ENCODE measurements at regions not wholly inside any gene's neighbourhood (a gene's known extent, or its start where the extent isn't known, plus 50 kb on each side); places are given as distances from the start of the nearest gene placed in this dataset.
"Not testable (repeated sequence)": the region's sequence is repeated elsewhere in the genome, so short reads cannot be mapped to it uniquely, and the experiment has no call there.

DNA sequence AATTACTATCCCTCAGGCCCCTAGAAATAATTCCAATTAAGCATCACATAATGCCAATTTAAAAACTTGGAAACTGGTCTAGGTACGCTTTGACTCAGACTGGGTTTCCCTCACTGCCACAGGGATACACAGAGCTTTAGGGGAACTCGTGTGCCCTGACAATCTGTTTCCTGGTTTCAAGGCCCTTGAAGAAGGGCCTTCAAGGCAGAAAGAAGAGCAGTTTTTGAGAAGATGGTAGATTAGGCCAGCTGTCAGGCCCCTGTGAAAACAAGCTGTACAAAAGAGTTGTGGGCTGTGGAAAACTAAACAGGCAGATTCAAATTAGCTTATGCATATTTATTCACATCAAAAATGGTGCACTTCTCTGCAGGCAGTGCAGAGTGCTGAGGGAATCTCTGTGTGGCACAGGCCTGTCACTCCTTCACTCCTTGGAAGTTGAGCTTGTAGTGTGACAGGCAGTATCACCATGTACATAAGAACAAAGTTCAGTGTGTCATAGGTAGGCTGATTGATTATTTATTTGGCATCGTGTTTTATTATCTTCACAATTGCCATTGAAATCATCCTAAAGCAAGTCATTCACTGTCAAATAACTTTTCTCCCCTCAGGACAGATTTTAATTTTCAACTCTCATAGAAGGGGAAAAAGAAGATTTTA lies 614.4 kb upstream of the GYPC start:
- TF ChIP-seq POLR2A (IDR thresholded peaks at IDR 0.05) (no peak), EP300 (IDR thresholded peaks at IDR 0.05) (no peak), POLR2AphosphoS5 (IDR thresholded peaks at IDR 0.05) (no peak)
- TF ChIP-seq, protein P1, sequence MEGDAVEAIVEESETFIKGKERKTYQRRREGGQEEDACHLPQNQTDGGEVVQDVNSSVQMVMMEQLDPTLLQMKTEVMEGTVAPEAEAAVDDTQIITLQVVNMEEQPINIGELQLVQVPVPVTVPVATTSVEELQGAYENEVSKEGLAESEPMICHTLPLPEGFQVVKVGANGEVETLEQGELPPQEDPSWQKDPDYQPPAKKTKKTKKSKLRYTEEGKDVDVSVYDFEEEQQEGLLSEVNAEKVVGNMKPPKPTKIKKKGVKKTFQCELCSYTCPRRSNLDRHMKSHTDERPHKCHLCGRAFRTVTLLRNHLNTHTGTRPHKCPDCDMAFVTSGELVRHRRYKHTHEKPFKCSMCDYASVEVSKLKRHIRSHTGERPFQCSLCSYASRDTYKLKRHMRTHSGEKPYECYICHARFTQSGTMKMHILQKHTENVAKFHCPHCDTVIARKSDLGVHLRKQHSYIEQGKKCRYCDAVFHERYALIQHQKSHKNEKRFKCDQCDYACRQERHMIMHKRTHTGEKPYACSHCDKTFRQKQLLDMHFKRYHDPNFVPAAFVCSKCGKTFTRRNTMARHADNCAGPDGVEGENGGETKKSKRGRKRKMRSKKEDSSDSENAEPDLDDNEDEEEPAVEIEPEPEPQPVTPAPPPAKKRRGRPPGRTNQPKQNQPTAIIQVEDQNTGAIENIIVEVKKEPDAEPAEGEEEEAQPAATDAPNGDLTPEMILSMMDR (IDR thresholded peaks at IDR 0.05), result no peak
- ATAC-seq, result no peak
- Histone ChIP-seq H3K27ac (no peak overlapping the region), H3K36me3 (no peaks in the 10 kb centered on the region), H3K4me1 (no peaks in the 10 kb centered on the region), H3K4me3 (no peak overlapping the region), H3K9me3 (no peaks in the 10 kb centered on the region), H3K27me3 (no peaks in the 10 kb centered on the region)
- 71 to 87% methylated on average over 3 of the region's 3 CpGs for WGBS, 2 donors (ENCODE audit: low coverage in 1 of 2)

DNA sequence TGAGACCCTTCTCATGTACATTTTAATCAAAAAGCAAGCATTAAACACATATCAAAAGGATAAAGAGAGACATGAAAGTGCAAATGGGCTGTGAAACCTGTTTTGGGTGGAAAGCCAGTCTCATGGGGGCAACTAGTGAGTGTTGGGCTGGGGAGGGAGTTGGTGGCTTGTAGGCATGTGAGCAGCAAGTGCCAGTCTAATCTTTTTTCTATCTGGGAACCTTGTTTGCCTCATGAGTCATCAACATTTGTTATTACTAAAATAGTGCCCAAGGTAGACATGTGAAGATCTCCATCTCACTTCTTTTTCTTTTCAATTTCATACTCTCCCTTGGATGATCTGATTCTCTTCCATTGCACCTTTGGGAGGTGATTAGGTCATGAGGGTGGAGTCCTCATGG lies 613.9 kb upstream of the GYPC start:
- H3K27me3 ChIP-seq, result no peaks in the 10 kb centered on the region
- H3K36me3 ChIP-seq, result no peaks in the 10 kb centered on the region
- H3K27ac ChIP-seq, result no peak overlapping the region
- H3K4me3 ChIP-seq, result no peak overlapping the region
- TF ChIP-seq, protein P1 (IDR thresholded peaks at IDR 0.05), result no peak
- no peak for TF ChIP-seq POLR2AphosphoS5 (IDR thresholded peaks at IDR 0.05)
- no peak for ATAC-seq
- no peaks in the 10 kb centered on the region for H3K9me3 ChIP-seq
- no peaks in the 10 kb centered on the region for H3K4me1 ChIP-seq

DNA sequence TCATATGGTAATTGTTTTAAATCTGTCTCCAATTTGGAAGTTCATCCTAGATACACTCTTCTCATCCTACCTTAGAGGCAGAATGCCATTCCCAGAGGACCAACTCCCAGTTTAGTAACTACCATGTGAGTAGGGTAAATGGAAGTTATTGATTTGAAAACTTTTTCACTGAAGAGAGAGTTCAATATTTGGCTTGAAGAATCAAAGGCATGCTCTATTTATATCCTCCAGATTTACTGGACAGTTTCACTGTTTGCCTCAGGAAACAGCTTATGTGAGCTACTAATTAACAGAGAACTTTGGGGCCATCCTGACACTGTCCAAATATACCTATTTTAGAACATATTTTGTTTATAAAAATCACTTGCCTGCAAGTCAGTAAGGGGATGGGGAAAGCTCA lies 607.2 kb upstream of the GYPC start:
- H3K9me3 ChIP-seq, result peaks cover 0 to 15% (median 0%) of the 10 kb centered on the region in 3 donors
- no peaks in the 10 kb centered on the region for H3K36me3 ChIP-seq
- ATAC-seq, result no peak
- H3K27ac ChIP-seq, result no peak overlapping the region
- H3K27me3 ChIP-seq, result no peaks in the 10 kb centered on the region
- no peak overlapping the region for H3K4me3 ChIP-seq
- no peaks in the 10 kb centered on the region for H3K4me1 ChIP-seq
- TF ChIP-seq POLR2AphosphoS5 (IDR thresholded peaks at IDR 0.05) (no peak), EP300 (IDR thresholded peaks at IDR 0.05) (no peak)
- TF ChIP-seq, protein P1 (IDR thresholded peaks at IDR 0.05), result no peak

DNA sequence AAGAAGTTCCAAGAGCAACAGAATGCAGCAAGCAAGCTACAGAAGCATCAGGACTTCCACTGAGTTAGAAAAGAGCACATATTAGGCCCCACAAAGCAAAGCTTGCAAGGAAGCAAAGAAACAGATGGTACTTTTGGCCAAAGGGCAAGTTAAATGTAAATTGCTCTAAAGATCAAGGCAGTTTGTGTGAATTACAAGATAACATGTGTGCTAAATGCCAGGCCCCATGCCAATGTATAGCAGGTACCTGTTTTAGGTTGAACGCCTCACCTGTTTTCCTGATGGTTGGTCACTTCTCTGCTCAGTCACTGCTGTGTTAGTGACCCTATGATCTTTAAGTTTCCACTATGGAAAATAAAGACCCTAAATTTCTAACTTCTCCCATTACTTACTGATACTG lies 606.5 kb upstream of the GYPC start:
- no peak overlapping the region for H3K4me3 ChIP-seq
- 80 to 90% methylated on average over 1 of the region's 1 CpG for WGBS, 2 donors (ENCODE audit: low coverage in 1 of 2)
- no peak overlapping the region for H3K27ac ChIP-seq
- H3K9me3 ChIP-seq, result peaks cover 0 to 22% (median 0%) of the 10 kb centered on the region in 3 donors
- H3K4me1 ChIP-seq, result no peaks in the 10 kb centered on the region
- no peak for ATAC-seq
- H3K36me3 ChIP-seq, result no peaks in the 10 kb centered on the region
- H3K27me3 ChIP-seq, result no peaks in the 10 kb centered on the region
- TF ChIP-seq POLR2AphosphoS5 (IDR thresholded peaks at IDR 0.05) (no peak), EP300 (IDR thresholded peaks at IDR 0.05) (no peak), POLR2A (IDR thresholded peaks at IDR 0.05) (no peak)
- TF ChIP-seq, protein P1 (IDR thresholded peaks at IDR 0.05), result no peak

DNA sequence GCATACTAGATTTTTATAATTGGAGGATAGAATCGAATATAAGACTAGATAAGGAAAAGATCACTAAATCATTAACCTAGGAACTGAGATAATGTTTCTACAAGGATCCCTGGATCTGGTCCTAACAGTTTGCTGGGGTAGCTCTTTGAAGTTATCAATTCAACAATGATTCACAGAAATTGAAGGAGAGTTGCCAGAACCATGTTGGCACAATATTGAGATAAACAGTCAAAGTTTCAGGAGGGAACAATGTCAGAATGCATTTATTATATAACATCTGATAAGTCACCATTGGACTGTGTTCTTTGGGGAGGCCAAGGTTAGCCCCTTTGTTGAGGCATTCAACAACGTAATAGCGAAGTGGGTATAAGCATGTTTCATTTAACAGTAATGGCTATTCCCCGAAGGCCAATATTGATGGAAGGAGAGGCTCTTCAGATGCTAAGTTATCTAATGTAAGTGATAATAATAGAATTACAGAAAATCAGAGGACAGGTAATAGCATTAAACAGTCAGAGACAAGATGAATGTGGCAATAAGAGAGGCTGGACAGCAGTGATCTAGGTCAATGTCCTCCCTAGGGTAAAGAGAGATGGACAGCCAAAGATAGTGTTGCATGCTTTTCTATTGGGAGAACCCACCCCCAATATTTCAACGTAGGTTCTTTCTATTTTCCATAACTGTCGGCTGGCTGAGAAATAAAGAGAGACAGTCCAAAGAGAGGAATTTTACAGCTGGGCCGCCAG lies 604.8 kb upstream of the GYPC start:
- no peaks in the 10 kb centered on the region for H3K4me1 ChIP-seq
- 84 to 94% methylated on average over 5 to 7 of the region's 7 CpGs for WGBS, 2 donors (ENCODE audit: low coverage in 1 of 2)
- no peak overlapping the region for H3K4me3 ChIP-seq
- H3K36me3 ChIP-seq, result no peaks in the 10 kb centered on the region
- no peak for ATAC-seq
- no peak for TF ChIP-seq EP300 (IDR thresholded peaks at IDR 0.05)
- TF ChIP-seq, protein P1 (IDR thresholded peaks at IDR 0.05), result no peak
- TF ChIP-seq POLR2AphosphoS5 (IDR thresholded peaks at IDR 0.05), result no peak
- TF ChIP-seq POLR2A (IDR thresholded peaks at IDR 0.05), result no peak
- H3K27ac ChIP-seq, result no peak overlapping the region
- no peaks in the 10 kb centered on the region for H3K27me3 ChIP-seq
- H3K9me3 ChIP-seq, result peaks cover 0 to 26% (median 0%) of the 10 kb centered on the region in 3 donors

DNA sequence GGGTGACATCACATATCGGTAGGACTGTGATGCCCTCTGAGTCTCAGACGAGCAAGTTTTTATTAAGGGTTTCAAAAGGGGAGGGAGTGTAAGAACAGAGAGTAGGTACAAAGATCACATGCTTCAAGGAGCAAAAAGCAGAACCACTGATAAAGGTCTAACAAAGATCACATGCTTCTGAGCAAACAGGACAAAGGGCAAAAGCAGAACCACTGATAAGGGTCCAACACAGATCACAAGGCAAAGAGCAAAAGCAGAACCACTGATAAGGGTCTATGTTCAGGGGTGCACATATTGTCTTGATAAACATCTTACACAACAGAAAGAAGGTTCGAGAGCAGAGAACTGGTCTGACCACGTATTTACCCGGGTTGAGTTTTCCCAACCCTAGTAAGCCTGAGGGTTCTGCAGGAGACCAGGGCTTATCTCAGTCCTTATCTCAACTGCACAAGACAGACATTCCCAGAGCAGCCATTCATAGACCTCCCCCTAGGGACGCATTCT lies 604.2 kb upstream of the GYPC start:
- ATAC-seq, result not testable (repeated sequence)
- 88 to 98% methylated on average over 4 to 5 of the region's 6 CpGs for WGBS, 2 donors (ENCODE audit: low coverage in 1 of 2)

More for the DNA sequence above, 604.2 kb upstream of the GYPC start:
- H3K4me1 ChIP-seq, H3K27me3 ChIP-seq, H3K4me3 ChIP-seq, H3K27ac ChIP-seq, H3K36me3 ChIP-seq: not testable (repeated sequence)
- H3K9me3 ChIP-seq, result peaks cover 0 to 26% (median 0%) of the 10 kb centered on the region in 3 donors
